HG03469 (cell line): ENCODE measurements at regions not wholly inside any gene's neighbourhood (a gene's known extent, or its start where the extent isn't known, plus 50 kb on each side); places are given as distances from the start of the nearest gene placed in this dataset.
"Not testable (repeated sequence)": the region's sequence is repeated elsewhere in the genome, so short reads cannot be mapped to it uniquely, and the experiment has no call there.

Source experiments
- ATAC-seq: cut with Tn5 transposase; IDR thresholded peaks from one replicate; pipeline ENCODE4 v1.9.1; 2021; ENCODE audit warnings: mild to moderate bottlenecking, moderate library complexity, moderate number of reproducible peaks; ENCODE audit not compliant: unreplicated experiment

DNA sequence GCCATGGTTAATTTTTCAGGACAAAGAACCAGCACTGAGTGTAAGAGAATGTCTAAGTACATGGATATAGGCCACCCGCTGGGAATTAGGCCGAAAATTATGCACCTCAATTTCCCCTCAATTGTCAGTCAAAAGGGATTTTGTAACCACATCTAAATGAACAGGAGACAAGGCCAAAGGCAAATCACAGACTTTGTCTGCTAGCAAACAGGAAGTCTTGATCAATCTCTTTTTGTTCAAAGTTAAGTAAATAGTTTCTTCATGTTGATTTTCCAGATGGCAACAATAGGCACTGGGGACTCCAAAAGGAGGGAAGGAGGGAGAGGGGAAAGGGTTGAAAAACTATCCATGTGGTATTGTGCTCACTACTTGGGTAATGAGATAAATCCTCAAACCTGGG is 276.0 kb downstream of the COG6 start:
- ATAC-seq: no peak

DNA sequence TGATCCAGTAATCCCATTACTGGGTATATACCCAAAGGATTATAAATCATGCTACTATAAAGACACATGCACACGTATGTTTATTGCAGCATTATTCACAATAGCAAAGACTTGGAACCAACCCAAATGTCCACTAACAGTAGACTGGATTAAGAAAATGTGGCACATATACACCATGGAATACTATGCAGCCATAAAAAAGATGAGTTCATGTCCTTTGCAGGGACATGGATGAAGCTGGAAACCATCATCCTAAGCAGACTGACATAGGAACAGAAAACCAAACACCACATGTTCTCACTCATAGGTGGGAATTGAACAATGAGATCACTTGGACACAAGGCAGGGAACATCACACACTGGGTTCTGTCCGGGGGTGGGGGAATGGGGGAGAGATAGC is 277.1 kb downstream of the COG6 start:
- not testable (repeated sequence) for ATAC-seq

DNA sequence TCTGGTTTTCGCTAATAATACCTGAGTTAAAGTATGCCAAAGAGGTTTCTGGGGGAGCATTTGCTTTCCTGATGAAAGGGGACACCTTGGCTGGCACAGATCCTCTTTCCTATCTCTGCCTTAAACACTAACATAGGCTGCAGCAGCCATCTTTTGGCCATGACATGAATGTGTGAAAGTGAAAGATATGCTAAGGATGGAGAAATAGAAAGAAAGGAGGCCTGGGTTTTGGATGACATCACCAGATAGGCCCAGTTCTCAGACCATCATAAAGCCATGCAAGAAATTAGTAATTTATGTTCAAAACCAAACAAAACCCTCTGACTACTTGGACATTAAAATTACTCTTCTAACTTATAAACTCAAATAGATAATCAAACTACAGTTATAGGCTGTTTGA is 279.7 kb downstream of the COG6 start:
- no peak for ATAC-seq

DNA sequence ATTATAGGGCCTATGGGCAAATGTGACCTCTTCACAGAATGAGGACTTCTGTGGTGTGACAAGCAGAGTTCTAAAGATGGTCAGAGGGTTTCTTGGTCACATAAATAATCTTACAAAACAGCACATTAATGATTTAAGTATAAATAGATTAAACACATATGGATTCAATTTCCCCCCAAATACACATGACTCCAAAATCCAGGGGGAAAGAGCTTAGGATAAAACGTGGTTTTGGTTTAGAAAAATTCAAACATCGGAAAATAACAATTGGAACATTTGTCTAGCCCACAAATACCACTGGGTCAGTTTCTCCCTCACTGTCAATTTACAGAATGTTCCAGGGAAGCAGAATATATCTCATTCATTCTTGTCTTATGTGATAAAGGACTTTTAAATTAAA is 283.1 kb downstream of the COG6 start:
- no peak for ATAC-seq

DNA sequence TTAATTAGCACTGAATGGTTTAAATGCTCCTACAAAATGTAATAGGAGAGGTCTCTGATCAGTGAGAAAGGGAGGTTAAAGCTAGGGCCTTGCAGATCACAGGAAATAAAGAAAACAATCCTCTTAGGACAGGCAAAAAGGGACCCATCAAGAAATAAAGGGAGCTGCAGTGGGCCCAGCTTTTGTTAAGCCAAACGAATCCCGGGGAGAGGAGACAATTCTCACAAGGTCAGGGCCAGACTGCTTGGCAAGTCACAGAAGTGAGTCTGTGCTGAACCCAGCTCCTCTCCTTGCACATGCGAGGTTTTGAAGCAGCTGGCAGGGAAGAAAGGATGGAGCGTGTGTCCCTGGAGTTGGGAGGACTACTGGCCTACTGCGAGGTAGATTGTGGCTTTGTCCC is 285.8 kb downstream of the COG6 start:
- ATAC-seq: no peak

DNA sequence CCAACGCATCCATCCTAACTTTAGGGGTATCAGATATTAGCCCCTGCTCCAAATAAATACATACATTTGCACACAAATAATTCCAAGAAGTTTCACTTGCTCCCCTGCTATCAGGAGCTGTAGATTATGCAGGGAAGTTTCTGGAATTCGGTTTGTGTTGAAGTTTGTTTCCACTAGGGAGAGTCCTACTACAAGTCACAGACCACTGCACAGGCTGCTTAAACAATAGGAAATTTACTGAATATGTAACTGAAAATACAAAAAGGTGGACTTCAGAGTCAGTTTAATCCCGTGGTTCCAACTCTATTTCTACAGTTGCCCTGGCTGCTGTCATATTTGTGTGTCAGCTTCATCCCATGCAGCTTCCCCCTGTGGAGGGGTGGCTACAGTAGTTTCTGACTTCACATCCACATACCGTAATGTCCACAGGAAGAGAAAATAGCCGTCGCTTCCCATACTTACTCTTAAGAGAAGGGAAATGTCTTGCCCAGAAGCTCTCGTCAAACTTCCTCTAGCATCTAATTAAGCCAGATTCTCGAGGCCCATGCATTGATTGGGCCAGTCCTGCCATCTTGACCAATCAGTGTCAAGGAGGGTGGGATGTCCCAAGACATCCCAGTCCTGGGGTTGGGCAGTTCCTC is 286.6 kb downstream of the COG6 start:
- no peak for ATAC-seq

DNA sequence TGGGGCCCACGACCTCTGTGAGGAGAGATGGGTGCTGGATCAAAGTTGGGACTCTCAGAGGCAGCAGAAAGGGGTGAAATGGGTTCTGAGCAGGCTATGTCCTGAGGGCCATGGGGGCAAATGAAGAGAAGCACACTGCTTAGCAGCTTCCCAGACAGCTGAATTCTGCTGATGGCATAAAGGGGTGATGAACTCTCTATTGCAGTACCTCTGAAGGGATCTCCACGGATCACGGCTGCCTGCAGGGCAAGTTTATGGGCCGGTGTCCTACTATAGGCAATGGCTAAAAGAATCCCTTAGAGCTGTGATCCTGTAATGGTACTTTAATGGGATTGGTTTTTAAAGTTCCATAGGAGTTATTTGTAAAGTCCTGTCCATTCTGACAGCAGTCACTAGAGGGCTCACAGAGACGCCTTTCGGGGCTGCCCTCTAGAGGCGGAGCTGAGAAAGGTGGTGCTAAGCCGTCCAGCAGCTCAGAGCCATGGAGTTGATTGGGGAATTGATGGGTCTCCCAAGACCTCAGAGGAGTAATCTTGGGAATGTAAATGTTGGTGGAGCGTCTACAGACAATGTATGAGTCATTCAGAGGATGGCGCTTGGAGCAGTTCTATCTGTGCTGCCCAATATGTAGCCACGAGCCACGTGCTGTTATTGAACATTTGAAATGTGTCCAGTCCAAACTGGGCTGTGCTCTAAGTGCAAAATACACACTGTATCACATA is 287.3 kb downstream of the COG6 start:
- peak; percentile 92 for ATAC-seq

DNA sequence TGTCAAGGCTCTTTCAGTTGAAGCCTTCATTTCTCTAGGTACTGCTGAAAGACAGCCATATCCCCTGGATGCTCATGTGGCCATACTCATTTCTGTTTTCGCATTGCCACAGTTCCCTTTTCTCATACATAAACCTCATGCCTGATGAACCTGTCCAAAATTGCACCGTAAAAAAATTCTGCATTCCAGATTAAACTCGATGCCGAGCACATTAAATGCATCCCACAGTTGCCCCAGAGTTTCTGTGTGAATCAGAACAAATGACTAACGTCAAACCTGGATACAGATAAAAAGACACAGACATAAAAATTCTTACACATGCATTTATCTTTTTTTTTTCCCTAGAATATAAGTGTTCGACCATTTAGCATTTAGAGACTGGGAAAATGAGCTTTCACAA is 288.2 kb downstream of the COG6 start:
- ATAC-seq: no peak

DNA sequence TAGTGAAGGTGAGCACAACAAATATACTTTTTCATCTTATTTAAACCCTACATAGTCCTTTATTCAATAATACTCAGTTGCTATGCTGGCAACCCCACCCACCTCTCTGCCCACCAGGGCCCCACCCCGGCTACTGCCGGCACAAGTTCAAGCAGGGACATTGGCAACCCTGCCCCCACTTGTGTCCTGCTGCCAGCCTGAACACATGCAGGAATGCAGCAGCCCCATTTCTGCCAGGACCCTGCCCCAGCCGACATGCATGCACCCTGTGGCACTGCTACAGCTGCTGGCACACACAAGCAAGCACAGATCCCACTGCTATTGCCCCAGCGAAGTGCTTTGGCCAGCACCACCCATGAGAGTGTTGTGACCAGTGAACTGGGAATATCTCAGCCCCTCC is 289.8 kb downstream of the COG6 start:
- no peak for ATAC-seq

DNA sequence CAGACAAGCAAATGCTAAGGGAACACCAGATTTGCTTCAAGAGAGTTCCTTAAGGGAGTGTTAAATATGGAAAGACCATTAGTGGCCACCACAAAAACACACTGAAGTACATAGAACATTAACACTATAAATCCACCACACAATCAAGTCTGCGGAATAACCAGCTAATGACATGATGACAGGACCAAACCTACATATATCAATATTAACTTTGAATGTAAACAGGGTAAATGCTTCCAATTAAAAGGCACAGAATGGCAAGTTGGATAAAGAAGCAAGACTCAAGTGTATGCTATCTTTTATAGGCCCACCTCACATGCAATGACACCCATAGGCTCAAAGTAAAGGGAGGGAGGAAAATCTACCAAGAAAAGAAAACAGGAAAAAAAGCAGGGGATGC is 291.3 kb downstream of the COG6 start:
- ATAC-seq: no peak

DNA sequence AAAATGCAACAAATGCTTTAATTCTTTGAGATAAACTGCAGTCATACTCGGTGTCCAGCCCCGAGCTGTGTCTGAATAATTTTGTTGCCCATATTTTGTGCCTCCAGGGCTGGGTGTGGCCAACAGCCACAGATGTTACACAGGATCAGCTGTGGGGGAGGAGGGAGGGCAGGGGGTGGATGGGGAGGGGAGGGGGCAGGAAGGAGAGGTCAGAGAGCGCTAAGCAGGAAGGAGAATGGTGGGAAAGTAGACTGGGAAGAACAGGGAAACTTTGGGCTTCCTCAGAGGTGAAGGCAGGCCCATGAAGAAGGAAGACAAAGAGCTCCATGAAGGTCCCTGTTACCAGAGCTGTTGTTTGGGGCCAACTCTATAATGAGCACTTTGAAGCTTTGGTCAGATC is 295.8 kb downstream of the COG6 start:
- ATAC-seq: no peak

DNA sequence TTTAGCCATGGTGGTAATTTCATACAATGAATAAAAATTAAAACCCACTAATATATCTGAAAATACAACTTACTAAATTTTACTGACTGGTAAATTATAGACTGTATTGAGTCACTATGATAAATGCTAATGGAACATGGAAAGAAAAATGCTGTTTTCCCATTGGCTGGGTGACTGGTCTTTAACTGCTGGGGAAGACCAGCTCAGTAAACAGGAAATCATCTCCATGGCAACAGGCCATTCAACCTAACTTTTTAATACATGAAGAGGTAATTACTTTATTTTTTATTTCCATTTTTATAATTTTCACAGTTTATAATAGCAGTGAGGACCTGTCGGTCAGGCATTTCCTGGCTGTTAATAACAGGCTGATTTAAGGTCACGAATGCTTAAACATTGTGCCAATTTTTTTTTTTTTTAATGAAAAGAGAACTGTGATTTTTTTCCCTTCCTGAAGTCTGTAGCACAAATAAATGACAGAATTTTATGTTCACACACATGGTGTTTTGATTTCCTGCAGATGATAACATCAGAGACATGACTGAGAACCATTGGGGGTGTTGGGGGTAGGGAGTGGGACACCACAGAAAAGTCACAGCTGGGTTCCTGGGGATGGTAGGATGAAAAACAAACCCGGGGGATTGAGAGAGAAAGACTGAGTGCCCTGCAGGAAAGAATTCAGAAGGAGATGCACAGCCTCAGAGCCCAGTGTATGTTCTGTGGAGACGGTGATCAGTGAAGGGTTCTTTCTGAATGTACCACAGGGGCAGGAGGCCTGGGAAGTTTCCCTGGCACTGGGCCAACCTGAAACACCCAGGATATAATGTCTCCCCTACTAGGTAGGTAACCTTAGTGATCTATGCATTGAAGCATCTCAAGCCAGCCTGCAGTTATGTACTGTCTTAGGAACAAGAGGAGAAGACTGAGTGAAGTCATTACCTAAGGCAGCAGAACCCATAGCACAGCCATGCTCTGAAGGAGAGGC is 297.1 kb downstream of the COG6 start:
- no peak for ATAC-seq

DNA sequence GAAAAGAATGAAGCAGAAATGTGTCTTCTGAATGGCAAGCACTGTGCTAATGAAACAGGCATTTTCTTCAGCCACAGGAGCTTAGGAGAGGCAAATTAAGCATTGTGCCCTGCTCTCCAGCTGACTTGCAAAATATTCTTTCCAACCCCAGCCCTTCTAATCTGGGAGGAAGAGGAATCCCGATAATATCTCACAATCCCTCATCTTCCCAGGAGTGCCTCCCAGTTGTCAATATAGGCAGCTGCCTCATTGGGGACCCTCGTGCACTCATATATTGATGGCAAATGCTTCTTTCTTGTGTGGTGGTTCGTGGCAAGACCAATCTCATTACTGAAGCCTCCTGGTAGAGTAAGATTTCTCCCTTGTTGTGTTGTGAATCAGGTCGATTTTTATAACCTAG is 299.0 kb downstream of the COG6 start:
- no peak for ATAC-seq

DNA sequence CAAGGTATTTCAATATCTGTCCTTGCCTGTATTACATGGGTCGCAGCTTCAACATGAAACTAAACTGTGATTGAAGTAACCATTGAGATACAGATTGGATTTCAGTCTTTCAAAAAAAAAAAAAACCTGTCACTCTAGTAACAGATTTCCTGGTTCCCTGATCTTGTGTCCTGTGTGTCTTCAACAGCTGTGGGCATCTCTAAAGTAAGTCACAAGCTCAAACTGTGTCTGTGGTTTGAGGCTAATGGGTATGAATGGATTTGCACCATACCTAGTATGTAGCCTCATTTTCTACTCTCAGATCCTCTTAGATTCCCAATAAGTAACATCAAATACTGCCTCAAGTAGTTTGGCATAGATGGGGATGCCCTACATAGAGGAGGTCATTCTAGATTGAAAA is 300.1 kb downstream of the COG6 start:
- no peak for ATAC-seq

DNA sequence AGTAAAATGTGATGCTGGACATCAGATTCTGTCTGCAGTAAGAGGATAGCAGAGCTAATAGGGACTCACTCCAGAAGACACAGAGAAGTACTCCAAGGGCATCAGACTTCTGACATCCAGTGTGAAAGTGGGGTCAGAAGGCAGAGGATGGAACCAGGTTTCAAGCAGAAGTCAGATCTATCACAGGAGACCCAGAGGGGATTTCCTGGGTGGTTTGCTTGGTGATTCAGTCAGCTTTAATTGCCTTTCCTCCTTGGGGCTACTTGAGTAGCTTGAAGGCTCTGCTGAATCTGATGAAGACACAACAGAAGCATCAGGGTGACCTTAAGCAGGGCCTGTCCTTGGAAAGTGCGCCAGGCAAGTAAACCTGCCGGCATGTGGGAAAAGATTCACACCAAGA is 300.6 kb downstream of the COG6 start:
- peak; percentile 52 for ATAC-seq

DNA sequence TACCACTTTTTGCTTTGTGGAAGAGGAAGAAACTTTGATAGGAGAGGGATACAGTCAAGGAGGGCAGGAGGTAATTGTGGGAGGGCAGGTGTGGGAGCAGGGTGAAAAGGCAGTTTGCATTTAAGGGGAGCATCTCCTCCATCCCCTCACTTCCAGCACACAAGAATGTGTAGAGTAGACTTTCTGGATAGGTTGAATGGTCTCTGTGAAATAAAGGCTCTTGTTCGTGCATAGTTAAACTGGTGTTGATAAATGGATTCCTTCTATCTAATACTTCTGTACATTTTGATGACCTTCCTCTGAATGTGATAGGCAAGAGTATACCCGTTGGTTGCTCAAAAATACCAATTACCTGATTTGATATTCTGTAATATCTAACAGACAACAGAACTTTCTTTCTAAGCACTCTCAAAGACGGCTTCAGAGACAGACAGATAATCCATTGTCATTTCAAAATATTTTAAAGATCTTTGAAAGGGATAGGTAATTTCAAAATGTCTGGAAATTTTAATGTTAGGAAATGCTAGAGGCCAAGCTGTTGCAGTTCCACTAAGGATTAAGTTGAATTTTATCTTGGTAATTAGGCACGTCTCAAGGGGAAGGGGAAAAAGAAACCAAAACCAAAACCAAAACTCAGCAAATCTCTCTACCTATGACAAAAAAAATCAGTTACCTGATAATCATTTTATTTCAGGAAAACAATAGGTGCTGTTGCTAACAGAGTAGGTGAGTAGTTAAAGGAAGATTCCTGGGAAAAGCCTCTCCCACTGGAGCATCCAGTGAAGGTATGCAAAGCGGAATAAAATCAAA is 302.6 kb downstream of the COG6 start:
- ATAC-seq: no peak

DNA sequence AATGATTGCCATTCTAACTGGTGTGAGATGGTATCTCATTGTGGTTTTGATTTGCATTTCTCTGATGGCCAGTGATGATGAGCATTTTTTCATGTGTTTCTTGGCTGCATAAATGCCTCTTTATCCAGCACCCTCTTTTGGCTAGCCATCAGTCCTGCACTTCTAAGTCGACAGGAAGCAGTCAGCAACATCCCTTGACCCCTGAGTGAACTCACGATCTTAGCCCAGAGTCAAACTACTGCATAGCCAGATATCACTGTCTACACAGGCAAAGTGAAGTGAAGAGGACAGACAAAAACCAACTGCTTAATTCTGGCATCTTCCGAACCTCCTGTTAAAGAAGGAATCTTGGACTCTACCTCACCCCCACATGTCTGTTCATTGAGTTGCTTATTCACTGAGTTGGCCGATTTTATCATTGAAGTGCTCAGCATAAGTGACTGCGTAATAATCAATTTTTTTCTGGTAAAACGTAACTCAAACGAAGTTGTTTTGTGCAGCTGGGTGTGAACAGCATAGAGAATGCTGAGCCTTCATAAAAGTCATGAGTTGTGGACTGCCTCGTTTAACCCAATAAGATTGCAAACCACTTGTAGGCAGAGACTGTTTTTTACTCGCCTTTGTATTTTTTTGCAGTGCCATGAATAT is 304.2 kb downstream of the COG6 start:
- ATAC-seq: no peak

DNA sequence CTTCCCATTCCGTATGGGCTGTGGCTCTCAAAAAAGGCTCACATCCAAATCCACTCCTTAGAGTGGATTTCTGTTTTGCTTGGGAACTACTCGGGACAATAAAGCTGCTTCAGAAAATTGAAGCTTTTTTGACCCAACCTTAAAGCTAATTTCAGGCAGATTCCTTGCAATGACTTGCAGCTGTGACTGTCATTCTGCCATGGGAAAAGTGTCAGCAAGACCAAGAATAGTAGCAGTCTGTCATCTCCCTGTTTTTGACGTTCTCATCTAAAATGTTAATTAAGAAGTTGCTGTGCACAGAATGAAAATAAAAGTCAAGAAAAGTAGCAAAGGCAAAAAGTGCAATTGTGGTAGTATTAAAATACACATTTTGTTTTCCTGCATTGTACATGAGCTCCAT is 304.7 kb downstream of the COG6 start:
- no peak for ATAC-seq

DNA sequence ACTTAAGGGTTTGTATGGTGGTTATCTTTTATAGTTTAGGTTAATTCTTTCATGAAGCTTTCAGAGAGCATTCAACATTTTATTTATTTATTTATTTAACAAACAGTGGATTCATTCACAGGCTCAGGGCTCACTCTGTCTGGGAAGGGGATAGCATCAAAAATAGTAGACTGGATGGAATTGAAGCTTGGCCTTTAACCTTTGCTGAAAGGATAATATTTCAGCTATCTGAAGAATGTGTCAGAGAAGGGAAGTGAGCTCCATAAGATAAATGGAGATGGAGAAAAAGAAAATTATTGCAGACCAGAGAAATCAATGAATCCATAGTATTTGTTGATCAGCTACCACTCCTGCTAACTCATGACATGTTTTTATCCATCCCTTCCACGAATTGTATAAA is 305.6 kb downstream of the COG6 start:
- ATAC-seq: no peak

DNA sequence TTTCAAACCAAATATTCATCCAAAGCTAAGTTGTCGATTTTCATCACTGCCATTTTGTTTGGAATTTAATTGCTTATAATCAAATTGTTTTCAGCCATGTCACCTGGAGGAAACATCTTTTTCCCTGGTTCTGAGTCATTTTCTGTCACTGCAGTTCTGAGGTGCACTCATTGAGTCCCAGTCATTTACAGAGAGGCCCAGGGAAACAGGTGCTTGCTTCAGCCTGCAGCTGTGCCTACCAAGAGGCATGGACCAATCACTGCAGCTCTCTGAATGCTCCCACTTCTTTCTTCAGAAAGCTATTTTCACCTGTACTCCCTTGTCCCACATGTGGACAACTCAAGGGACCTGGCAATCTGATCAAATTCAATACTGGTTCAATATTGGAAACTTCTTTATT is 308.1 kb downstream of the COG6 start:
- ATAC-seq: no peak
